Middle frontal gyrus (tissue), 1 donor: ENCODE measurements at regions not wholly inside any gene's neighbourhood (a gene's known extent, or its start where the extent isn't known, plus 50 kb on each side); places are given as distances from the start of the nearest gene placed in this dataset.

ENCODE experiments used
- DNase-seq: peaks from one replicate; pipeline ENCODE4 v3.0.0-alpha.2; 2015; ENCODE audit warnings: low spot score; ENCODE audit errors: extremely low spot score

DNA sequence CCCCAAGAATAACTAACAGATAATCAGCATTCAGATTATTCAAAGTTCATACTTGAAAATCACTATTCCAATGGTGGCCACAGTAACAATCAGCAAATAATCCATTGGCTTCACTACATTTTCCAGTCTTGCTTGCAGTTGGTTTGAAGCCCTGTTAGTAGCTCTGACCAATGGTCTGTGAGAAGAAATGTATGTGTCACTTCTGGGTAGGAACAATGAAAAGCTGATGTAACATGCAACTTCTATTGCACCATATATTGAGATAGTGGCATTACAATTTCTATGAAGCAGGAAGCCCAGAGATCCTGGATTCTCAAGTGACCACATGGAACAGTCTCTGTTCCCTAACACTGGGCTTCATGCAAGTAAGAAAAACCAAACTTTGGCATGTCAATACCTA is 250.9 kb upstream of the DAB1 start:
- no peak for DNase-seq

DNA sequence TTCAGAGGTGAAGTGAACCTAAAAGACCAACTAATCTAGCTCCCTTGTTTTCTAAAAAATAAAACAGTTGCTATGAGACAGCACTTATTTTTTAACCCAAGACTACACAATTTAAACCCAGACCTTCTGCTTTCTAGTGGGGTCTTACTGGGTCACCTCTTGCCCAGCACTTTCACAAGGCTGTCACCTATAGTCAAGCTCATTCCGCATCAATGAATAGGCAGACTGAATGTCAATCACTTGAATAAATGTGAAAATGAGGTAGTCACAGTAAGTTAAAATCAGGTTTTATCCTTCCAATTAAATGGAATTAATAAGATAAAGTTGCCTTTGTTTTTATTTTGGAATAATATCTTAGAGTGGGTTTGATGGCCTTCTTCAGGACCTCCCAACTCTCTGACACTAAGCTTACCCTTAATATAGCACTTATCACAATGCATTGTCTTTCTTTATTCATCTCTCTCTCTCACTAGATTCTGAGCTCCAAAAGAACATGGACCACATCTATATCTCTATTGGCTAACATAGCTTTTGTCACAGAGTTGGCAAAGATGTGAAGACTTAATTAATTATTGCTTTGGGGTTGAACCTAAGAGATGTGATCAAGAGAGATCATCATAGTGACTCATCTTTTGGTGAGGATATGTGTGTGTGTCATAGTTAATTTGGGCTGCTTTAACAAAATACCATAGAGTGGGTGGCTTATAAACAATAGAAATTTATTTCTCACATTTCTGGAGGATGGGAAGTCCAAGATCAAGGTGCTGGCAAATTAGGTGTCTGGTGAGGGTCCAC is 248.7 kb upstream of the DAB1 start:
- no peak for DNase-seq

DNA sequence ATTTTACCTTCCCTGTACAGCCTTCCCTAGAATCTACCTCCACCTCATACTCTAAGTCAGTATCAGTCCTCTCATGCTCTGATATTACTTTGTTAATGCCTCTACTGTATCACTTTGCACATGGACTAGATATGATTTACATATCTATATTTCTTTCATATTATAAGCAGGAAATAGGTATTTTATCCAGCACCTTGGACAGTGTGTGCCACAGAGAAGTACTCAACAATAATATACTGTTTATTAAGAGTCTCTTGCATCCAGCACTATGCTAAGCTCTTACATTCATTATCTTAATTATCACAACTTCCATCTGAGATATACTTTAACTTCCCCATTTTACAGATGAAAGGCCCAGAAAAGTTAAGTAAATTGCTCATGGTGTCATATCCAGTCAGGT is 247.9 kb upstream of the DAB1 start:
- DNase-seq: no peak

DNA sequence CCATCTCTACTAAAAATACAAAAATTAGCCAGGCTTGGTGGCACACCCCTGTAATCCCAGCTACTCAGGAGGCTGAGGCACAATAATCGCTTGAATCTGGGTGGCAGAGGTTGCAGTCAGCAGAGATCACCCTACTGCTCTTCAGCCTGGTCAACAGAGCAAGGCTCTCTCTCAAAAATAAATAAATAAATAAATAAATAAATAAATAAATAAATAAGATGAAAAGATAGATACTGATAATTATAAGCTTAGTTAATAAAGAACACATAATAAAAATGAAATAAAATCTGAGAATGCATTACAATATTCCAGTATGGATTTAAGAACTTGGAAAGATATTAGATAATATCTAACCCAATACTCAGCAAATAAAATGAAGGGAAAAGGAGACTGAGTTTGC is 235.9 kb upstream of the DAB1 start:
- DNase-seq: no peak

DNA sequence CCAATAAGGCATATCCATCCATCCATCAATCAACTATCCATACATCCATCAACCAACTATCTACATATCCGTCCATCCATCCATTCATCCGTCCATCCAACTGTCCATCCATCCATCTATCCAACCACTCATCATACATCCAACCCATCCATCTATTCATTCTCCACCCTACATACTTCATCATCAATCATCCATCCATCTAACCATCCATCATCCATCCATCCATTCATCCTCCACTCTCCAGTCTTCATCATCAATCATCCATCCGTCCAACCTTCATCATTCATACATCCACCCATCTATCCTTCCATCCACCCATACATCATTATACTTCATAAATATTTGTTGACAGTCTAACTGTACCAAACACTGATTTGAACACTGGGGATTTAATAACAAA is 231.3 kb upstream of the DAB1 start:
- no peak for DNase-seq

DNA sequence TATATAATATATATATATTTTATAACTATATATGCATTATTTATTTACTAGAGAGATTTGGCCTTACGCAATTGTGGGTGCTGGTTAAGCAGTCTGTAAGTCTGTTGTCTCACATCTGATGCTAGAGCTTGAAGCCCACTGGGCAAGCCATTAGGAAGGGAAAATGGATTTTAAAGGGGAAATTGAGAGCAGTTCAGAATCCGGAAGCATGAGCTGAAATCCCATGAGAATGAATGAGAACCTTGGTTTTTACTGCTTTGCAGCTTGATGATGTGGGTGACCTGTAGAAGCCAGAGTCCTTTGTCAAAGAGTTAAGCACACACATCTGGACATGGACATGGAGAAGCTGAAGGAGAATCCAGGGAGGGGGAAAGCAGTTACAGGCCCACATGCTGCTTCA is 220.8 kb upstream of the DAB1 start:
- no peak for DNase-seq

DNA sequence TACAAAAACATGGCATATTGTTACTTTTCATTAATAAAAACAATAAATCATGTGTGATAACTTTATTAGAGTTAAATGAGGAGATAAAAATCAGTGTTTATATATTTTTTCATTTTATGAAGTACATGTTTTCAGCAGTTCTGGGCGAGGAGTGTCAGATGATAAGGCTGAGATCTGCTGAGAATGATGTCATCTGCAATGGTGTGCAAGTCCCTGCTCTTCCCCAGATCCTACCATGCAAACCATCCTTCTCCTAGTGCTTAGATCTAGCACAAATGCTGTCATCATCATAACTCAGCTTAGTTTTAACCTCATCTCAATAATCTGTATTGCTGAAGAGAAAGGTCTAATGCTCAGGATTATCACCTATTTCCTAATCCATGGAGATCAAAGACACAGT is 214.4 kb upstream of the DAB1 start:
- DNase-seq: no peak

DNA sequence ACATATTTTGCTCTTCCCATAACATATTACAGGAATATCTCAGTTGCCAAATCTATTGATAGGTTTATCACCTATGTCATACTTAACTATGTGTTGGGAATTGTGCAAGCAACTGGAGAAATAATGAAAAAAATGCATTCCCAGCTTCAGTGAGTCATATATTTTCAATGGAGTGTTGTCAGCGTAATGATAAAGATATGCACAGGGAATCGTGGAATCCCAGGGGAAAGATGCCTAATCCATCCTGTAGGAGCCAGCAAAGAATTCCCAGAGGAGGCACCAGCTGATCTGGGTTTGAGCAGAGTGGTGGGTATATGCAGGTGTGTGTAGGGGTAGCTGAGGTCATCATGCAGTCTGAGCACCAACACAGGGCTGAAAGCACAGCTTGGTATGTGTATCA is 213.3 kb upstream of the DAB1 start:
- no peak for DNase-seq

DNA sequence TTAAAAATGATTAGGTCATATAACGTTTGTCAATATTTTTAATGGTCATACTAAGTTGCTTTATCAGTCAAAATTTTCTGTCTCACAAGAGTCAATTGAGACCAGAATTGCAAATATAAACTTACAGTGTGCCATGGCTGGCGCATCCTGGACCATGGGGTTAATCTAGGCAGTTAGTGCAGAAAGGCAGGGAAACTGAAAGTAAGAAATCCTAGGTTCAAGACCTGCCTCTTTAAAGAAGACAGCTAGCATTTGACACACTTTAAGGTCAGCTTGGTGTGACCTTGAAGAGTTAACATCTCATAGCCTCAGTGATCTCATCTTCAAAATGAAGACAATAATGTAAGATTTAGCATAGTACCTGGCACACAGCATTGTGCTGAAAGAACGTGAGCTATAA is 210.0 kb upstream of the DAB1 start:
- no peak for DNase-seq

DNA sequence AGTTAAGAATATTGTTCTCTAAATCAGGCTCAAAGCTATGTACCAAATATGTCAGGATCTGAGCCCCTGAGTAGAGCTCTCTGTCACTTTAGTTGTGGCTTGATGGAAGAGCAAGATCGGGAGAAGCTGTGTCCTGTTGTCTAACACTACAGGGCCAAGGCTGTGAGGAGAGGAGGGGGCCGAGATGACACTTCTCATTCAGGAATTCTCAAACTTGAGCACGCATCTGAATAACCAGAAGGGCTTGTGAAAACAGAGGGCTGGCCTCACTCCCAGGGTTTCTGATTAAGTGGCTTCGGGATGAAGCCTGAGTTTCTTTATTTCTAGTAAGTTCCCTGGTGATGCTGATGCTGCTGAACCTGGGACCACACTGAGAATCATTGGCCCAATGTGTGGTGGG is 209.2 kb upstream of the DAB1 start:
- DNase-seq: no peak

DNA sequence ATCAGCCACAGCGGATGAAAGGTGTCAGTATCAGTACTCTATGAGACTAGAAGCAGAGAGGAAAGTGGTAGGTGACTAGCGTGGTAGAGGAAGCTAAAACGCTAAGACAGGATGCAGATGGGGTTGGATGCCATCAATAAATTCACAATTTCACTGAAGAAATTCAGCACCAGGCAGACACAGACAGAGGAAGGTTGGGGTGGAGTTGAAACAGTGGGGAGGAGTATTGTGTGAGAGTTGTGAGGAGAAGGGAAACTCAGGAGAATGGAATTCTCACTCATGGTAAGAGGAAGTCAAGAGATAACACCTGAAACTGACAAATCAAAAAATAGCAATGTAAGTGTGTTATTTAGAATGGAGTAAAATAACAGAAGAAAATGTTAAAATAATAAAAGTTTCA is 208.5 kb upstream of the DAB1 start:
- DNase-seq: no peak

DNA sequence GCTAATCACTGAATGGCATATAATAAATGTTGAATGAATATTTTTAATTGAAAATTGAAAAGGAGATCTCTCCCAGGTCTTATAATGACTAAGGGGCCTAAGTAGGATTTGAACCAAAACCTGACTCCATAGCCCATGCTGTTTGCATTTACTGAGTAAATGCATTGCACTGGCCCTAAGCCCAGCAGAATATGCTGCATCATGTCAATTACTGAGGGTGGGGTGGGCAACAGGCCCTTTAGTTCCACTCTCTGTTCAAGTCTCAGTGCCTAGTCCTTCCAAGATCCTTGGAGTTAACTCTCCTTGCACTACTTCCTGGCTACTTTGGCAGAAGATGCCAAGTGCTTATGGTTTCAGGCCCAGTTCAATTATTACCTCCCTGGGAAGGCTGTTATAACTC is 203.8 kb upstream of the DAB1 start:
- DNase-seq: no peak

DNA sequence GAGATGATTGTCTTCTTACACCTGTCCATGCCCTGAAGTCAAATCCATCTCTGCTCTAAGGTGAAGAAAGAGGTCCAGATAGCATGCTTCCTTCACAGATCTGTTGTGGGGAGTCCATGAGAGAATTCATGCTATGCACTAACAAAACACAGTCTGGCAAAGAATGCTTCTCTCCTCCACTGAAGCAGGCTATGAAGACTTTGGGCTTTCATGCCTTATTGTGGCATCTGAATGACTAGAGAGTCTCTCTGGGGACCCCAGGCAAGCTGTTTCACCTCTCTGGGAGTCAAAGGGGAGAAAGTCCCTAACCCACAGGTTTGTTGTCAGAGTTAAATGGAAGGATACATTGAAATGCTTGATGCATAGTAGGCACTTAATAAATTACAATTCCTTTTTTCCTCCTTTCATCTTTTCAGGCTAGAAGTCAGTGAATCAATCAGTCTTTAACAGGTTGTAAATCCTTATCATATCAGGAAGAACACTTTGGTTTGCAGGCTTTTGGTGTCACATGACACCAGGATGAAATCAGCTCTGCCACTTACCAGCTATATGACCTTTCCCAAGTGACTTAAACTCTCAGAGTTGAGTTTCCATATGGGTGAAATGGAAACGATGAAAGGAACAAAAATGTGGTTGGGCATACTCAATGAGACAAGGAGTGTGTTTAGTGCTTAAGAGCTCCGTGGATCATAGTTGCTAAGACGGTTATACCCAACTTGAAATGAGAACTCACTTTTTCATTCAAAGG is 200.1 kb upstream of the DAB1 start:
- DNase-seq: no peak

DNA sequence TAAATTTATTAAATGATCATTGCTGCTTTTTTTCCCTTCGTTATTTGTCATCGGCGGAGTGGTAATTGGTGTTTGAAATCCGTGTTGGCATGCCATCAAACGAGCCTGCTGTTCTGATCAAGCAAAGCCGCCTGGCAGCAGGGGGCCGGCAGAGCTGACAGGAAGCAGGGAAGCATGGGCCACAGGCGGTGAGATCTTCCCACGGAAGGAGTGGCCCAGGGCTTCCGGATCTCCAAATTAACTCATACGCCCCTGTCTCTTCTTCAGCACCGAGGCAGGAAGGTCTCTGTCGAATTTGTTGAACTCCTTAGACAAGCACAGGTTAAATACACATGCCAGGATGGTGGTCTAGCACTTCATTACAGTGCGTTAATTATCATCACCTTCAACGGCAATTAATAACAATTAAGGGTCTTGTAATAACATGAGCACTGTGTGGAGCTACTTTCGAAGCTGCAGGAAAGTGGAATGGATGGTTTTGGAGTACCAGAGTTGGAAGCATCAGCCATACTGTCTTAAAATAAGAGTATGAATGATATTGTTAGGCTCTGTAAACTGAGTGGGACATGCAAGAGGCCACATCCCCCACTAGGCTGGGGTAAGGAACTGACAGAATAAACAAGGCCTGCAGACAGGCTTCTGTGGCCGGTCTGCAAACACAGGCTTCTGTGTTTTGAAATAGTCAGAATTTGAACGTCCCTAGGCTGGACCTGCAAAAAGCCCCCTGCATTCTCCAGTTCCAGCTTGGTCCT is 199.4 kb upstream of the DAB1 start:
- no peak for DNase-seq

DNA sequence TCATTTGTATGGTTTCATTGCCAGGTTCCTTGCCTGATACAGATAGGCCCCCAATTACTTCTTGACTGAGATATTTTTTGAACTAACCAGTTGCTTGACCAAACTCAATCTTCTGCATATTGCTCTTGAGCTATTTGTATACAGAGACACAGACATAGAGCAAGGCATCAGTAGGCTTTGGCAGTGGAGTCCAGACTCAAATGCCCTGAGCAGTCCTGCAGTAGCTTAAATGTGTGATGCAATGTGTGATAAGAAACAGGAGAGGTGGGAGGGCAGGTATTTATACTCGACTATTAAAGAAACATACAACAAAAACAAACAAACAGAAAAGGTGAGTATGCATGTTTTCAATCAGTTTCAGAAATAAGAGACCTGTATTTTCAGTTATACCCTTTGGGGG is 197.9 kb upstream of the DAB1 start:
- DNase-seq: no peak

DNA sequence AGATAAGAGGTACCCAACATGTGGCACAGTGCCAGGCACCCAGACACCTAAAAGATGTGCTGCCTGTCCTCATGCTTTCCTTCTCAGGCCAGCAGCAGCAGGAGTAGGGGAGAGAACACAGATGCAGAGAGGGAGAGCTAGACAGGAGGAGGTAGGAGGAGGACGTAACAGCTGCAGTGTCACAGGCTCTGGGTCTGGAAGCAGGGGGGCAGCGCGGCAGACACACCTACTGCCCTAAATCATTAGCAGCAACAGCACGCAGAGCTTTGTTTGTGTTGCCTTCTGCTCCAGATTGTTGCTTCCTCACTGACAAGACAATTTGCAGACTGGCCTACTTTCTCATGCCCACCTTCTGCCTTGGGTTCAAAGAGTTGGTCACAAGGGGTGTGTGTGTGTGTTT is 196.7 kb upstream of the DAB1 start:
- no peak for DNase-seq

DNA sequence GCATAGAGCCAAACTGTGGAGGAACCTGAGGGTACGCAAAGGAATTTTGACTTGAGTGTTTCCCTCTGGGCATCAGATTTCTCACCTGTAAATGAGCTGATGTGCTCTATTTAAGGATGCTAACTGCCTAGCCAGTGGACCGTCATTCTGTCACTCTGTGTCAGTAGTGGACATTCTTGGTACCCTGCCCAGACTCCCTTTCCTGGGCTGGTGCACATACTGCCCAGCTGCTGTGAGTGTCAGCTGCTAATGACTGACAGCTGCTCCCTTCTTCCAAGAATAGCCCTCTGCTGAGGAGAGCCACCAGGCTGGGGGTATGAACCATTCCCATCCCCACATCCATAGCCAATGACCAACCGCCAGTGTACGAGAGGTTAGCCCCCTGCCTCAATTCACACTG is 193.1 kb upstream of the DAB1 start:
- DNase-seq: no peak

DNA sequence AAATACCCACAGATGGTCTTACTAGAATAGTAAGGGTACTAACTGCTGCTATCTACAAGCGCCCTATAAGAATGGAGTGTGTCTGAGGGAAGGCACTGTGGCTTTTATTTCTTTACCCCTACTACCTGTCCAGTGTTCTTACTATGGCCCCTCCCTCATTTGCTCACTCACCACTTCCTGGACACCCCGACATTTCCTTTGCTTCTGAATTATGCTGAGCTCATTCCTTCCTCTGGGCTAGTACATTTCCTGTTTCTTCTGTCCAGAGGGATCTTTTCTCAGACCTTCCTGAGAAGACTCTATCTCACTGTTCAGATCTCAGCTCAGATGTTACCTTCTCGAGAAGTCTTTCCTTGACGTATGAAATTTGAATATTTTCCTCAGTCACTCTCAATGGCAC is 192.1 kb upstream of the DAB1 start:
- DNase-seq: no peak

DNA sequence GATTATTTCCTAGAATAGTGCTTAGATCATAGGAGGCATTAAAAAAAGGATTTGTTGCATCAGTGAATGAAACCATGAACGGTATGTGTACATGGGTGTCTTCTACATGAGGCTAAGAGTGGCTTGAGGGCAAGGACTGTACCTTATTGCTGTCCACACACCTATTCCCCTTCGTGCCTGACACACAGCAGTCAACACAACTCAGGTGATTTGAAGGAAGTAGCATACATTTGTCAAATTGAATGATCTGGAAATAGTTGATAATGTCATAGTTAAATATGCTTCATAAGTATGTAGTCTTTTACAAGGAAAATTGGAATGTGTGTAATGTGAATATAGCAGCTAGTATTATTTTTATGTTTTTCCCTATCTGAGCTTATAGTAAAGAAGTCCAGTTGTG is 189.0 kb upstream of the DAB1 start:
- no peak for DNase-seq

DNA sequence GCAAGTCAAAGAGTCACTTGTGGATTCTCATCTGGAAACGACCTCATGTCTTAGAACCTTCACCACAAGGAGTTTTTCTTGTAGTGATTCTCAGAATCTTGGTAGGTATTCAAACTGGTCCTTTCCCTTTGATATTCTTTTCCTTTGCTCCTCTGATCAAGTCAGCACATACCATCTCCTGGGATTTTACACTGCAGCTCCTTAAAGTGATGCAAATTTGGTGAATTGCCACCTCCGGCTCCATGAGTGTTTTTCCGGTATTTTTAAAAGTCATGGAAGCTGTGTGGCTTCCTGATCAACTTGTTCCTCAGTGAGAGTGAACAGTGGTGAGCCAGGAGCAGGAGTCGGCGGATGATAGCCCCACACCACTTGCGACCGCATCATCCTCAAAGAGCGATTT is 182.1 kb upstream of the DAB1 start:
- DNase-seq: no peak

DNA sequence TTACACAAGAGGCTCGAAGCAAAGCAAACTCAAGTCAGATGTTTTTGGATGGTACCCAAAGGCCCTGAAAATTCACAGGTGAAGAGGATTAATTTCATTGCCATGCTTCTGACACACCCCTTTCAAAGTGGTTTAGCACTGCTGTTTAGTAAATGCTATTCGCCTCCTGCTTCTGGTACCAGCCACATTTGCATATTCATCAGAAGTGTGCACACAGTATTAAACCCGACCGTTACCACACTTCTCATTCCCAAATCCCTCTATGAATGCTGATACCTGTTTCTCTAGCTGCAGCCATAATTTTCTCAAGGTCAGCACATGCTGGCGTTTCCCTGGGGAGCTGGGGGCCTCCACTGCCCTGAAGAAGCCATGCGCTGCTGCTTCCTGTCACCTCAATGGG is 179.8 kb upstream of the DAB1 start:
- DNase-seq: no peak

DNA sequence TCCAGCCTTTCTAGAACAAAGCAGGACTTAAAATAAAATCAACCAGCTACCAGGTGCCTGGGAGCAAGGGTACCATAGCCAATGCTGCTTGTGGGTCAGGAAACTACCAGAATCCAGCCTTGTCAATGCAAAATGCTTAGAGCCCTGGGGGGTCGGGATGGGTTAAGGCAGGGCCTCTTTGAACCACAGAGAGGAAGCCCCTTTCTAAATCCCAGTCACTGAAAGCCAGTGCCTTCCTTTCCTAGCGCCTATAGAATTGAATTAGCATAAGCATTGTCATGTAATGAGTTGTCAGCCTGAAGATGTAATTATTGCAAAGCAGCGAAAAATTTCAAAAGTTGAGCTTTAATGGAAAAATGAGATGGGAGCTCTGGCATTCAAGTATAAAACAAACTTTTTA is 176.6 kb upstream of the DAB1 start:
- DNase-seq: no peak
